Lower leg skin (tissue), 3 donors: ENCODE measurements at regions not wholly inside any gene's neighbourhood (a gene's known extent, or its start where the extent isn't known, plus 50 kb on each side); places are given as distances from the start of the nearest gene placed in this dataset.

Source experiments
- CTCF ChIP-seq, 3 donors: fragments of 450-650 bp; IDR thresholded peaks; one replicate each; pipeline ENCODE4 v1.5.1; 2016; ENCODE audit warnings: antibody characterized with exemption in 3 of 3, mild to moderate bottlenecking in 3 of 3, moderate library complexity in 2 of 3
- POLR2A ChIP-seq, 2 donors: fragments of 450-650 bp; IDR thresholded peaks; one replicate each; pipeline ENCODE4 v1.6.1; 2016 to 2017; ENCODE audit warnings: antibody characterized with exemption in 2 of 2, mild to moderate bottlenecking in 1 of 2, moderate library complexity in 1 of 2

GRCh38 chr16:86930001-86930400 is 351.7 kb downstream of the FOXL1 start:
- TF ChIP-seq CTCF (IDR thresholded peaks at IDR 0.05): no peak
- TF ChIP-seq POLR2A (IDR thresholded peaks at IDR 0.05): no peak
